Coronary artery (tissue), 2 donors: ENCODE measurements at regions not wholly inside any gene's neighbourhood (a gene's known extent, or its start where the extent isn't known, plus 50 kb on each side); places are given as distances from the start of the nearest gene placed in this dataset.

Source experiments
- DNase-seq: peaks from one replicate; pipeline ENCODE4 v3.0.0-alpha.2; 2017; ENCODE audit warnings: low spot score
- H3K27ac ChIP-seq, 2 donors: fragments of 200-600 bp; sonication (generic); one replicate each; pipeline ENCODE4 v1.5.1; 2016 to 2019
- H3K4me3 ChIP-seq: fragments of 200-600 bp; sonication (generic); 2 replicates; pipeline ENCODE4 v1.5.1; 2016; ENCODE audit warnings: mild to moderate bottlenecking, moderate library complexity
- CTCF ChIP-seq: fragments of 200-600 bp; sonication (generic); IDR thresholded peaks from one replicate; pipeline ENCODE4 v1.5.1; 2019; ENCODE audit warnings: antibody characterized with exemption

DNA sequence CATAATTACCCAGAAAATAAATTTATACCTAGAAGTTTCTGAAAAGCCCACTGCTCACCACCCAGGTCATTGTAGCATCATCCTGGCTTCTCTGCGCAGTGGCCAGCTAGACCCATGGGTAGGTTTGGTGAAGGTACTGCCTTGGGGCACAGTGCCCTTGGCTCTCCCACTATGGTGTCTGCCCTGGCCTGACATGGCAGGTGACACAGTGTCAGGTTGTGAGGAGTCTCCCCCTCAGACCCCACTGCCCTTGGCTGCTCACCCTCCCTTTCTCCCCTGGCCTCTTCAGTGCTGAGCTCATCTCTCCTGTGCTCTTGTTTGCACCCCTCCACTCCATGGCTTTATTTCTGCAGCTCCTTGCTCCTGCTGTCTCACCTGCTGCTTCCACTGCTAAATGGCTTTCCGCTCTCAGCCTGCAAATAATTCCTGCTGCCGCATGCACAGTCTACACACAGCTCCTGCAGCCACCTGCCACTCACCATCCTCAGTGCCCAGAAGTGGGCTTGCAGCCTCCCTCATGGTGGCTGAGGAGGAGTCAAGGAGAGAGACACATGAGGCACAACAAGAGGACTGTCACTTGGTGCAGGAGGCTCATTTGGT lies 313.4 kb upstream of the MOCS1 start:
- DNase-seq = peak; percentile 54
- no peak for TF ChIP-seq CTCF

DNA sequence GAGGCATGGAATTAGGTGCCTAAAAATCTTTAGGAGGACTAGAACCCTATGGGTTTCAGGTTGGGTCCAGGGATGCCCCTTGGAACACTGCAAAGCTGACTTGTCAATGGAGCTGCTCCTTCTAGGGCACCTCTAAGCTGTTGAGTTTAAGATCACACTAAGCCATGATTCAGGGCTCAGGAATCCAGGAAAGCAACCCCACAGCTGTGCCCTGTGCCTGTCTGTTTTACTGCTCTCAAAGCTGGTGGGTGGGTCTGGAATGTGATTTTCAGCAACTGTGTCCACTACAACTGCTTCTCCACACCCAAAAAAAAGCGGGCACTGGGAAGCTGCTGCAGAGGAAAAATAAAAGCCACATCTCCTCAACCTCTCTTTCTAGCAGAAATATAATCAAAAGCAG lies 310.4 kb upstream of the MOCS1 start:
- TF ChIP-seq CTCF = no peak
- DNase-seq = no peak
- H3K27ac ChIP-seq = no peak overlapping the region

More for the DNA sequence above, 313.4 kb upstream of the MOCS1 start:
- H3K4me3 ChIP-seq = no peak overlapping the region
- no peak overlapping the region for H3K27ac ChIP-seq

DNA sequence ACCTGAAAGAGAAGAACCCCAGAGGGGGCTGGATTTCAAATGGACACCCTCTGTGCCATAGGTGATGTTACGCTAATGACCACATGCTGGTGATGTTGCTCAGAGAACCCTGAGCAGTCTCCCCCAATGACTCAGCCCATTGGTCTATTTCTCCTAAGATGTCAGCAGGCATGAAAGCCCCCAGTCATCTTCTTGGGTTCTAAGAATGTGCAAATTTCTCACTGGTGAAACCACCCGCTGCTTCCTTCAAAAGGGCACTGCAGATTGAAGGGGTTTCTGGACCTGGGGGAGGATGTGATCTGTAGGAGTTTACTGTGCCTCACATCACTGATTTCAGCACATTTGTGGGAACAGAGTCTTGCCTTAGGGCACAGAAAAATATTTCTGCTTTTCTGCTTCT lies 298.4 kb upstream of the MOCS1 start:
- no peak overlapping the region for H3K4me3 ChIP-seq
- H3K27ac ChIP-seq = no peak overlapping the region
- no peak for DNase-seq
- TF ChIP-seq CTCF = no peak

More for the DNA sequence above, 310.4 kb upstream of the MOCS1 start:
- no peak overlapping the region for H3K4me3 ChIP-seq

- TF ChIP-seq CTCF = no peak
- no peak for DNase-seq
- no peak overlapping the region for H3K27ac ChIP-seq
- no peak overlapping the region for H3K4me3 ChIP-seq
These were observed 293.5 kb upstream of the MOCS1 start for GRCh38 chr6:40227735-40228134.

DNA sequence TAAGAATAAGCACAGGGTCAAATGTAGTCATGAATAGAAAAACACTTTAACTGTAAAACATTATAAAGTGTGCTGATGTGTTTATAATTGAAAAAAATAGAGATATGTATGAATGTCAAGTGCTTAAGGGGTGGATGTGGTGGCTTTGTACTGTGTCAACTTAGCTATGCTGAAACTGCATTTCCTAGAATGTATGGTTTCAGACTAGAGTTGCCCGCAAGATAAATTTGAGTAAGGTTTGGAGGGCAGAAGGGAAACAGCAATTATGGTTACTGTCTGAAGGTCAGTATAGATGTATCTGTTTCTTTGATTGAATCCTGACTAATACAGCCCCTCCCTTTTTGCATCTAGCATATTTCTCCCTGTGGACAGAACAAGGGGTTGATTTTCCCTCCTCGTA lies 288.1 kb upstream of the MOCS1 start:
- TF ChIP-seq CTCF = no peak
- no peak overlapping the region for H3K27ac ChIP-seq
- no peak for DNase-seq
- H3K4me3 ChIP-seq = no peak overlapping the region

GRCh38 chr6:40219799-40220198 lies 285.5 kb upstream of the MOCS1 start:
- Histone ChIP-seq H3K27ac (no peak overlapping the region), H3K4me3 (no peak overlapping the region)
- TF ChIP-seq CTCF = no peak
- DNase-seq = no peak

DNA sequence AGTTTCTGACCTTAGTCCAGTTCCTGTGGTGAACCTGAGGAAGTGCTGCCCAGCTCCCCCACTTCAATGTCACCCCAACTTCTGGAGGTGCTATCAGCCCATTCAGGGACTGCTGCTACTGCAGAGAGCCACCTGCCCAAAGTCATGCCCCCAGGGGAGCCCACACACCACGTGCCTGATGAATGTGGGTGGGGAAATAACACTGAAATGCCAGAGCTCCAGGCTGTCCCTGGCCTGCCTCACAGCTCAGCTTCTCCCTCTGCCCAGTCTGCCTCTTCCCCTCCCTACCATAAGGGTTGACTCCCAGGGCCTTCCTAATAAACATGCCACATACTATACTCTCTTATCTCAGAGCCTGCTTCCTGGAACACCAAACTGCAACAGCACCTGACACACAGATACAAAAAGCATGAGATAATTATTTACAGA lies 276.4 kb upstream of the MOCS1 start:
- TF ChIP-seq CTCF = no peak
- Histone ChIP-seq H3K4me3 (no peak overlapping the region), H3K27ac (no peak overlapping the region)
- no peak for DNase-seq
